Occipital lobe (tissue), 1 donor: ENCODE measurements at regions not wholly inside any gene's neighbourhood (a gene's known extent, or its start where the extent isn't known, plus 50 kb on each side); places are given as distances from the start of the nearest gene placed in this dataset.

Experiments
- DNase-seq: peaks from one replicate; lab custom pipeline; 2025; lab: John Stamatoyannopoulos, UW

- DNase-seq = no peak
Observed at GRCh38 chr6:100944644-100945043, 63.5 kb upstream of the ASCC3 start.

- DNase-seq = no peak
Observed at GRCh38 chr6:100946021-100946540, 65.0 kb upstream of the ASCC3 start.

GRCh38 chr6:100946711-100947110, 65.6 kb upstream of the ASCC3 start:
- DNase-seq = no peak

- DNase-seq = no peak
Observed at GRCh38 chr6:100948381-100949133, 67.4 kb upstream of the ASCC3 start.

DNA sequence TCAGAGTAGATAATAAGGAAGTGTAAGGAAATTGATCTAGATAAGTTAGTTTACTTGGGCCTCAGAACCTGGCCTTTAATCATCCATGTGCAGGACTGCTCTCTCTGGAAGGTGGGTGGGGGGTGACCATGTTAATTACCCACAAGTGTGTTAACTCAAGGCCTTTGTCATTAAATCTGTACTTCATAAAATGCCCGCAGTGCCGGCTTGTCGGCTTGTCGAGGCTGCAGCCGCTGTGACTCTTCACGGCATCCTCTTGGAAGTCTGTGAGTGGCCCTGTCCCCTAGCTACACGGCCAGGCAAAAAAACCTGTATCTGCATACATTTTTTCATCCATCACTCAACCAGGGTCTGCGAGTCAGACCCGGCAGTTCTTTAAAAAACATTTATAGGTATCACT, 70.9 kb upstream of the ASCC3 start:
- no peak for DNase-seq

GRCh38 chr6:100959280-100959679, 78.2 kb upstream of the ASCC3 start:
- no peak for DNase-seq

GRCh38 chr6:100962466-100962865, 81.3 kb upstream of the ASCC3 start:
- no peak for DNase-seq

GRCh38 chr6:100965067-100965466, 83.9 kb upstream of the ASCC3 start:
- no peak for DNase-seq

DNA sequence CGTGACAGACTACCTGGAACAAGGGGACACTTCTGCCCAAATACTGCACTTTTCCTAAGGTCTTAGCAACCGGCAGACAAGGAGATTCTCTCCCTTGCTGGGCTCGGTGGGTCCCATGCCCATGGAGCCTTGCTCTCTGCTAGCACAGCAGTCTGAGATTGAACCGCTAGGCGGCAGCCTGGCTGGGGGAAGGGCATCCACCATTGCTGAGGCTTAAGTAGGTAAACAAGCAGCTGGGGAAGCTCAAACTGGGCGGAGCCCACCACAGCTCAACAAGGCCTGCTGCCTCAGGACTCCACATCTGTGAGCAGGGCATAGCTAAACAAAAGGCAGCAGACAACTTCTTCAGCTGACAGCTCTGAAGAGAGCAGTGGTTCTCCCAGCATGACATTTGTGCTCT, 87.8 kb upstream of the ASCC3 start:
- no peak for DNase-seq

- DNase-seq = no peak
Observed at GRCh38 chr6:100979267-100979666, 98.1 kb upstream of the ASCC3 start.

DNA sequence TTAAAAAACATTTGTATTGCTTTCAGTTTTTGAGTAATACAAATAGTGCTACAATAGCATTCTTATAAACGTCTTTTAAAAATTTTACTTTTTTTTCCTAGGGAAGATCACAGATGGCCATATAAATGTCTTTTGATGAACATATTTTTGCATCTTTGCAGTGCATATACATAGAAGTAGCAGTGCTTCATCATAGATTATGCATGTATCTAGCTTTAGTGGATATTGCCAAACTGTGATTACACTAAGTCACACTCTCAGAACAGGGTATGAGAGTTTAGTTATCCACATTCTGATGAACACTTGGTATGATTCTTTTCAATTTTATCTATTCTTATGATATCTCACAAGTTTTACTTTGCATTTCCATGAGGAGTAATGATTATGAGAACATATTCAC, 99.8 kb upstream of the ASCC3 start:
- no peak for DNase-seq

DNA sequence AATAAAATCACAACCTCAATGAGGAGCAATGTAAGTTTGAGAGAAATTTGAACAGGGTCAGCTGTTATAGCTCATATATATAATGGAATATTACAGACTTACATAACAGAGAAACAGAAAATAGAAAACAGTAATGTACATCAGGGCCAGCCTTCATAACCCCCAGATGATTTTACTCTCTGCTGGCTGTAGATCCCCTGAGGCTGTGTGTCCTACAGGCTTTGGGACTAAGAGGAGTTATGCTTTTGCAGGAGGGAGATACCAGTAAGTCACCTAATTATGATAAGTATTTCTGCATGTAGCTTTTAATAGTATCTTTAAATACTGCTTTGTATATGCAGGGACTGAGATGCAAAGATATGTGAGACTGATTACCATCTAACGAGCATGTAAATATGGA, 105.8 kb upstream of the ASCC3 start:
- DNase-seq = no peak

- DNase-seq = no peak
Observed at GRCh38 chr6:100987556-100987955, 106.4 kb upstream of the ASCC3 start.

DNA sequence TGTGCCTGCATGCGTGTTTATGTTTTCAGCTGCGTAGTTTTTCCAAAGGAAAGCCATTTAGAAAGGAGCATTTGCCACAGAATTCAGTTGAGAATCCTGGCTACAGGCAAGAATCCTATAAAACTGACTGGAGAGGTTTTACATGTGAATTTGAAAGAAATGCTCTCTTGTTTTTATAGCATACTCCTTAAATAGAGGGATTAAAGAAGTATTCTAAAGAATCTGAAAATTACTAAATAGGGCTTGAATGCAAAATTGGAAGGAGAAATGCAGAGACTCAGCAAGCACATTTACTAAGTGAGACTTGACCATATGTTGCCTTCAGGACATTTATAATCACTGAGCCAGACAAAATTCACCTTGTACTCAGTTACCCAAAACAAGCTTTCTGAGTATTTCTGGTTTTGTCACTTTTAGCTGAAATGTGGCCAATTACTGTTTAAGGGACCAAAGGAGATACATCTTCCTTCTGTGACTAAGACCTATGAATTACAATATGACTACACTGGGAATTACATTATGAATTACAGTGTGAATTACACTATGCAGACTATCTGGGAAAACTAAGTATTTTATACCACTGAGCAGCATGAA, 107.4 kb upstream of the ASCC3 start:
- no peak for DNase-seq

DNA sequence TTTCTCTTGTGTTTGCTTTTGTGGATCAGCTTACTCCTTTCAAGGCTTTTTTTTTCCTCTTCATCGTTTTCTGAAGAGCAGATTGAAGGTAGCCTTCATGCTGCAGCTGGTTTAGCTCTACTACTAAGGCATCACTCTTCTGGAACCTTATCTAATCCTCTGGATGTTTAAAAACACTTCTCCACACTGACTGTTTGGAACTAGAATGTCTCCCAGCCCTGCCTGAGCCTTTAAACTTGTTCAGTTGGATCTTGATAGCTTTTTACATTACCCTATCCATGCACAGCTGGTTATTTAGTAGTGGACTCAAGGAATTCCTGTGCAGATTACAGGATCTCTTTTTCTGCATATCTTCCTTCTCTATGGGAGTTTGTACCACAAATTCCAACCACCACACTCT, 108.9 kb upstream of the ASCC3 start:
- DNase-seq = no peak

- no peak for DNase-seq
Observed at GRCh38 chr6:100996409-100996808, 115.3 kb upstream of the ASCC3 start.

- no peak for DNase-seq
Observed at GRCh38 chr6:100998111-100998510, 117.0 kb upstream of the ASCC3 start.

DNA sequence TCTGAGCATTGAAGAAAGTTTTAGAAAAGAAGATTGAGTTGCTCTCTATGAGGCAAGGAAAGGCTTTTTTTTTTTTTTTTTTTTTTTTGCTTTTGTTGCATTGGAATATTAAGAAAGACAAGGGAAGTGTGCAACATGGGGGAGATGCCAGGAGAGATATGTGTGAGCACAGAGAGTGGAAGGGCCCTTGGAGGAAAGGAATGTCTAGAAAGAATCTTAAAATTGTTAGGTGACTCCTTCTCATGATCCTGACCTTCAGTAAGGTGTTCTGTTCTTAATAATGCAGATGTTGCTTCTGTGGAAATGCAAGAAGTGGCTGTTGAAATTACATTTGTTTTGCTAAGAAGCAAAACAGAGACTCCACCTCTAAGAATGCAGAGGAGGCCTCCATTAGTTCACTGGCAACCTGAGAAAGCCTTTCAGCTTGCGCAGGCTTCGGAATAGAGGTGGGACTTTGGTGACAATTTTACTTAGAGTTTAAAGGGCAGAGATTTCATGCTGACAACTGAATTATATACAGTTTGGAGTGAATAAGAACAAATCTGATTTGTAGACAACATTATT, 118.0 kb upstream of the ASCC3 start:
- no peak for DNase-seq

- no peak for DNase-seq
Observed at GRCh38 chr6:101000341-101000740, 119.2 kb upstream of the ASCC3 start.

- no peak for DNase-seq
Observed at GRCh38 chr6:101001012-101001411, 119.9 kb upstream of the ASCC3 start.

DNA sequence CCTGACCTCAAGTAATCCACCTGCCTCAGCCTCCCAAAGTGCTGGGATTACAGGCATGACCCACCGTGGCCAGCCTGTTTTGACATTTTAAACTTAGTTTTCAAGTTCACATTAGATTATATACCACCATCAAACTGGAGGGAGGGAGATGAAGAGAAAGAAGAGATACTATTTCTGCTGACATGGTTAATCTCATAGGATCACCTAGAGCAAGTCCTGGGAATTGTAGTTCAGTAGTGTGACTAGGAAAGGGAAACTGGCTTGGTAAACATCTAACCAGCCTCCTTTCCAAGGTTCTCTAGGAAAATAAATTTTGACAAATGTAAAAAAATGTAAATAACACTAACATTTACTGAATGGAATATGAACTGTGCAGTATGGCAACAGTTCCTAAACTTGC, 120.5 kb upstream of the ASCC3 start:
- DNase-seq = no peak

DNA sequence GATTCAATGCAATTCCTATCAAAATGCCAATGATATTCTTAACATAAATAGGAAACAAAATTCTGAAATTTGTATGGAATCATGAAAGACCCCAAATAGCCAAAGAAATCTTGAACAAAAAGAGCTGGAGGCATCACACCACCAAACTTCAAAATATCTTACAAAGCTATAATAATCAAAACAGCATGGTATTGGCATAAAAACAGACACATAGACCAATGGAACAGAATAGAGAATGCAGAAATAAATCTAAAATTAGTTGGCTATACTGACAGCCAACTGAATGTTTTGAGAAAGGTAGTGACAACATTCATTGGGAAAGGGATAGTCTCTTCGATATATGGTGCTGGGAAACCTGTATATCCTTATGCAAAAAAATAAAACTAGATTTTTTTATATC, 121.9 kb upstream of the ASCC3 start:
- DNase-seq = no peak

DNA sequence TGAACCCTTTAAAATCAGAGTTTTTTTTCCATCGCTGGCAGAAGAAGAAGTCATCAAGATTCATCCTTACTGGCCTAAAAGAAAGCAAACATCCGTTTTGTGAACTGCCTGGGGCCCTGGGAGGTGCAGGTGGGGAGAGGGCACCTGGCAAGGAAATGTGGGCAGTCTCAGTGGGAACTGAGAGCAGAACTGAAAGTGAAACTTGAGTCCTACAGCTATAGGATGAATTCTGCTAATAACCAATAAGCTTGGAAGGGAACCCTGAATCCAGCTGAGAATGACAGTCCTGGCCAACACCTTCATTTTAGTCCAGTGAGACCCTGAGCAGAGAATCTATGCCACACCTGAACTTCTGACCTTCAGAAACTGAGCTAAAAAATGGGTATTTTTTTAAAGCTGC, 130.1 kb upstream of the ASCC3 start:
- DNase-seq = no peak
